NCI-H345 treated with DMSO at 0.1 percent for 48 hours (cell line): ENCODE measurements at regions not wholly inside any gene's neighbourhood (a gene's known extent, or its start where the extent isn't known, plus 50 kb on each side); places are given as distances from the start of the nearest gene placed in this dataset.

Source experiments
- DNase-seq: peaks from one replicate; lab custom pipeline; 2025; ENCODE audit not compliant: unreplicated experiment; lab: John Stamatoyannopoulos, UW

- DNase-seq = peak; percentile 95
Measured at GRCh38 chr2:23323917-23324680, 60.9 kb upstream of the KLHL29 start.

GRCh38 chr2:23326330-23326729, 58.6 kb upstream of the KLHL29 start:
- no peak for DNase-seq

GRCh38 chr2:23327416-23327815, 57.6 kb upstream of the KLHL29 start:
- peak; percentile 87 for DNase-seq

GRCh38 chr2:23327887-23328286, 57.1 kb upstream of the KLHL29 start:
- peak; percentile 67 for DNase-seq

GRCh38 chr2:23330214-23330613, 54.8 kb upstream of the KLHL29 start:
- no peak for DNase-seq
